ENCODE measurements at regions not wholly inside any gene's neighbourhood (a gene's known extent, or its start where the extent isn't known, plus 50 kb on each side); places are given as distances from the start of the nearest gene placed in this dataset.
"Not testable (repeated sequence)": the region's sequence is repeated elsewhere in the genome, so short reads cannot be mapped to it uniquely, and the experiment has no call there.

DNA sequence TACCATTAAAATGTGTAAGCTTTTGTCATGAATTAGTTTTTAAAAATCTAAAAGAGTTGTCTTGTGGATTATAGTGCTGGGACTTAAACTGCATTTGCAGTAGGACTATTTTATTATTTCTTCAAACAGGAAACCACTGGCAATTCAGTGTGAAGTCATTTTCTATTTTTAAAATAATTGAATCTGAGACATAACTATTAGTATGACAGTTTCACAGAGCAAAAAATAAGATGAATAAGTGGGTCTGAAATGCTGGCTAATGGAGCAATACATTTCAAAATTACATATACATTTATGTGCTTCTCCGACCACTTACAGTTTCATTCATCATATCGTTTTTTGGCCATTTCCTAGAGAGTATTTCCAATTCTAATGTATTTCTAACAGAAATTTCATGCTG, 75.3 kb upstream of the RAPGEF2 start:
- no peaks in the 10 kb centered on the region for H3K36me3 ChIP-seq
- no peak overlapping the region for H3K27ac ChIP-seq
- no peak for DNase-seq
- no peaks in the 10 kb centered on the region for H3K4me1 ChIP-seq
- H3K4me3 ChIP-seq = no peak overlapping the region
- no peak for ATAC-seq
- H3K27me3 ChIP-seq = no peaks in the 10 kb centered on the region
- intact Hi-C loops (cut with DNase I) = no loop called here
- H3K9me3 ChIP-seq = no peaks in the 10 kb centered on the region
- TF ChIP-seq, protein P1, sequence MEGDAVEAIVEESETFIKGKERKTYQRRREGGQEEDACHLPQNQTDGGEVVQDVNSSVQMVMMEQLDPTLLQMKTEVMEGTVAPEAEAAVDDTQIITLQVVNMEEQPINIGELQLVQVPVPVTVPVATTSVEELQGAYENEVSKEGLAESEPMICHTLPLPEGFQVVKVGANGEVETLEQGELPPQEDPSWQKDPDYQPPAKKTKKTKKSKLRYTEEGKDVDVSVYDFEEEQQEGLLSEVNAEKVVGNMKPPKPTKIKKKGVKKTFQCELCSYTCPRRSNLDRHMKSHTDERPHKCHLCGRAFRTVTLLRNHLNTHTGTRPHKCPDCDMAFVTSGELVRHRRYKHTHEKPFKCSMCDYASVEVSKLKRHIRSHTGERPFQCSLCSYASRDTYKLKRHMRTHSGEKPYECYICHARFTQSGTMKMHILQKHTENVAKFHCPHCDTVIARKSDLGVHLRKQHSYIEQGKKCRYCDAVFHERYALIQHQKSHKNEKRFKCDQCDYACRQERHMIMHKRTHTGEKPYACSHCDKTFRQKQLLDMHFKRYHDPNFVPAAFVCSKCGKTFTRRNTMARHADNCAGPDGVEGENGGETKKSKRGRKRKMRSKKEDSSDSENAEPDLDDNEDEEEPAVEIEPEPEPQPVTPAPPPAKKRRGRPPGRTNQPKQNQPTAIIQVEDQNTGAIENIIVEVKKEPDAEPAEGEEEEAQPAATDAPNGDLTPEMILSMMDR (IDR thresholded peaks at IDR 0.05) = no peak

DNA sequence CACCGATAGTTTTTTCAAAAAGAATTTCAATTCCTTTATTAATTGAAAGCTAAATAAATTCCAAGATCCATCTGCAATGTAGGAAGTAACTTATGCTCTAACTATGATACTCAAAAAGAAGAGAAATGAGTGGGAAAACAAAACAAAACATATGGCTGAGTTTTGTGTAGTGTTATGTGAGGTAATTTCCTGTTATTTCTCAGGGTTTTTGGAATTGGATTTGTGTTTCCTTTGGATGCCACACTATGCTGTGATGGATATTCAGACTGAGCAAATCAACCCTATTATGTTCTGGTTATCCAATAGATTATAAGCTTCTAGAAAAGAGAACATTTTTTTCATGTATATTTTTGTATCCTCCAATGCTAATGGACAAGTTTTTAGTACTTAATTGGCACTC, 73.4 kb upstream of the RAPGEF2 start:
- Histone ChIP-seq H3K9me3 (no peaks in the 10 kb centered on the region), H3K27me3 (no peaks in the 10 kb centered on the region), H3K36me3 (no peaks in the 10 kb centered on the region), H3K4me3 (no peak overlapping the region), H3K27ac (no peak overlapping the region), H3K4me1 (no peaks in the 10 kb centered on the region)
- ATAC-seq (no peak), DNase-seq (no peak)
- intact Hi-C loops (cut with DNase I) = no loop called here
- TF ChIP-seq, protein P1 (IDR thresholded peaks at IDR 0.05) = no peak

DNA sequence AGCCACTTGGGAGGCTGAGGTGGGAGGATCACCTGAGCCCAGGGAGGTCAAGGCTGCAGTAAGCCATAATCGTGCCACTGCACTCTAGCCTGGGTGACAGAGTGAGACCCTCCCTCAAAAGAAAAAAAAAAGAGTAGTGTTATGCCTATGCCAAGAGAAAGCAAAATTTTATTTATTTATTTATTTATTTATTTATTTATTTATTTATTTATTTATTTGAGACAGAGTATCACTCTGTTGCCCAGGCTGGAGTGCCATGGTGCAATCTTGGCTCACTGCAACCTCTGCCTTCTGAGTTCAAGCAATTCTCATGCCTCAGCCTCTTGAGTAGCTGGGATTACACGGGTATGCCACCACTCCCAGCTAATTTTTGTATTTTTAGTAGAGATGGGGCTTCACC, 72.6 kb upstream of the RAPGEF2 start:
- DNase-seq; H3K4me1 ChIP-seq; ATAC-seq; H3K36me3 ChIP-seq; H3K9me3 ChIP-seq; H3K4me3 ChIP-seq; intact Hi-C loops (cut with DNase I); H3K27ac ChIP-seq; H3K27me3 ChIP-seq: not testable (repeated sequence)

DNA sequence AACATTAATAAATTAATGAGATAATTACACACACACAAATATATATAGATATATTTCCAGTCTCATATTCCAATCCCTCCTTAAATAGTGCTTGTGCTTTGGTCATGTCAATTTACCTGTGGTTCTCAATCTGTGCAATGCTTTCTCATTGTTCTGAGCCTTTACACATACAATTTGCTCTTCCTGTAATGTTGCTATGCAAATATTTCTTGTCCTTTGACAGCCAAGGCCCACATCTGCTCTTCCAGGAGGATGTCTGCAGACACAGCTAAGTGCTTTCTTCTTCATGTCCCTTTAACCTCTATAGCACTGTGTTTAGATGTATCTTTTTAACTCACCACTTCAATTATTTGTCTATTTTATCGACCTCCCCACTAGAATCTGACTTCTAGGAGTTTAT, 67.3 kb upstream of the RAPGEF2 start:
- no peaks in the 10 kb centered on the region for H3K36me3 ChIP-seq
- intact Hi-C loops (cut with DNase I) = no loop called here
- H3K4me3 ChIP-seq = no peak overlapping the region

DNA sequence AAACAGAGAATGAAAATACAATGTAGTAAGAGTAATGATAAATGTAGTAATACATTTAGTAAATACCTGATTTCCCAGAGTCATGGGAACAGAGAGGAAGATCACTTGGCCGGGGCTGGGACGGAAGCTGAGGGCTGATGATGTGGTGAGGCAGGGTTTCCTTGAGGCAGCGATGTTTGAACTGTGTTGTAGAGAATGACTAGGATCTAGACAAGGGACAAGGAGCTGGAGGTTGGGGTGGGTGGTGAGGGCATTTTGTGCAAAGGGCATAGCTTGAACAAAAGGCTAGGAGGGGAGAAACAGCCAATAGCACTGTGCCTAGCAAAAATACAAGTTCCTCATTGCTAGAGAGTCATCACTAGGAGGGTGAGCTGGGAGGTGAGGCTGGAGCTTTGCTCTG, 64.3 kb upstream of the RAPGEF2 start:
- TF ChIP-seq, protein P1 (IDR thresholded peaks at IDR 0.05) = no peak
- Histone ChIP-seq H3K4me1 (no peaks in the 10 kb centered on the region), H3K27me3 (no peaks in the 10 kb centered on the region), H3K27ac (no peak overlapping the region), H3K36me3 (no peaks in the 10 kb centered on the region), H3K4me3 (no peak overlapping the region), H3K9me3 (no peaks in the 10 kb centered on the region)
- ATAC-seq (no peak), DNase-seq (no peak)
- intact Hi-C loops (cut with DNase I) = no loop called here

More for the DNA sequence above, 67.3 kb upstream of the RAPGEF2 start:
- H3K9me3 ChIP-seq = no peaks in the 10 kb centered on the region
- no peaks in the 10 kb centered on the region for H3K27me3 ChIP-seq
- no peak overlapping the region for H3K27ac ChIP-seq
- TF ChIP-seq, protein P1 (IDR thresholded peaks at IDR 0.05) = no peak
- DNase-seq (no peak), ATAC-seq (no peak)
- no peaks in the 10 kb centered on the region for H3K4me1 ChIP-seq

DNA sequence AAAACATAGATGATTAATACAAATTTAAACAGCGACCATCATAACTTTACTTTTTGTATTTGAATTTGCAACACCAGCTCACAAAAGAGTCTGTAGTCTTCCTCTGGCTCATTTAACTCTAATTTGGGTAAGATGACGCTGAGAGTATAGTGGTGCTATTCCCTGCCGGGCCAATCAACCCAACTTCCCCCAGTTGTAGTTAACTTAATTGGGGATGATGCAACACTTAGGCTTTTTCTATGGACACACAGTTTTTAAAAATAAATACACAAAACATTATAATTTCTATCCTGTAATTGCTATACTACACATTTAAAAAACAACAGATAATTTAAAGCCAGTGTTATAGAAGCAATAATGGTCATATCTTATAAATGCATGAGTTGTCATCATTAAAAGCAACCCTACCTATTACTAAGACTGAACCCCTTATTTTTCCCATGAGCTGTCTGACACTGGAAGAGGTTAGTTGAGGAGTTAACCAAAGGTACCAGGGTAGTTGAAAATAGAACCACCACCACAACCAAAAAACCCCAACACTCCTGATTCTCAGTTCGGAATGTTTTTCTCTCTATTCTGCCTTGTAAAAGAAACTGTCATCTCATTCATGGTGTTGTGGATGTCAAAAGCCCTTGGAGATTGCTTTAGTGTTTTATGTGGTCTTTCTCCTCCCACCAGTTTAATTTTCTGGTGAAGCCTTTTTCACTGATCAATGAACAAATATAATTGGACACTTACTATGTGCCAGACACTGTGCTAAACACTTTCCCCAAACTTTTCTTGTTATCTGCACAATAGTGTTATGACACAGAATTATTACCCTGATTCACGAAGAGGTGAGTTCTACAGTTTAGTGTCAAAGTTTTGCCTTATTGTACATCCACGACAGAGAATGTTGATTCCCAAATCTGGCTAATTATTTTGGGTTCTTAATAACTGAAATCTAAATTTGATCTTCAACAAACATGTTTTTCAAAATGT, 61.5 kb upstream of the RAPGEF2 start:
- no peak for ATAC-seq
- Histone ChIP-seq H3K4me1 (no peaks in the 10 kb centered on the region), H3K36me3 (no peaks in the 10 kb centered on the region), H3K27ac (no peak overlapping the region), H3K27me3 (no peaks in the 10 kb centered on the region), H3K9me3 (no peaks in the 10 kb centered on the region), H3K4me3 (no peak overlapping the region)
- no peak for DNase-seq
- TF ChIP-seq, protein P1 (IDR thresholded peaks at IDR 0.05) = no peak
- intact Hi-C loops (cut with DNase I) = no loop called here
